Anterior cingulate cortex (tissue), 58 donors: ENCODE measurements at regions not wholly inside any gene's neighbourhood (a gene's known extent, or its start where the extent isn't known, plus 50 kb on each side); places are given as distances from the start of the nearest gene placed in this dataset.
"Not testable (repeated sequence)": the region's sequence is repeated elsewhere in the genome, so short reads cannot be mapped to it uniquely, and the experiment has no call there.

Experiments
- DNase-seq, 58 donors: peaks; one replicate each; lab custom pipeline; 2025; lab: John Stamatoyannopoulos, UW

- DNase-seq, result no peak
These were observed 896.3 kb downstream of the TSN start for GRCh38 chr2:122651780-122652179.

DNA sequence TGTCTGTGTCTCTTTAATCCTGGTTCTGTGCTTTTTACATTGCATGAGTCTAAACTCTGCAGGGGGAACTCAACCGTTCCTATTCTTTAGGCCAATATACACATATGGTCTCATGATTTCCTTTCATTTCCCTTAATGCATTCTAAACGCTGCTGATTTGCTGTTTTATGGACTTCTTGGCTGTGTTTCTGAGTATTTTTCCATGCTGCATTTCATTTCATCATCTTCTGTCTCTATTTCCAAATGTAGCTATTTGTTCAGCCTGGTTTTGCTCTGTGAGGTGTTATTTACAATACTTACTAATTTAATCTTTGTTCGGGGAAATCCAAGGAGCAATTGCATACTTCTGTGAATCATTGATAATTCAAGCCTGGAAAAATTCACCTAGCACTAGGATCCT is 897.2 kb downstream of the TSN start:
- no peak for DNase-seq

- DNase-seq, result no peak
These were observed 901.0 kb downstream of the TSN start for GRCh38 chr2:122656403-122656802.

DNA sequence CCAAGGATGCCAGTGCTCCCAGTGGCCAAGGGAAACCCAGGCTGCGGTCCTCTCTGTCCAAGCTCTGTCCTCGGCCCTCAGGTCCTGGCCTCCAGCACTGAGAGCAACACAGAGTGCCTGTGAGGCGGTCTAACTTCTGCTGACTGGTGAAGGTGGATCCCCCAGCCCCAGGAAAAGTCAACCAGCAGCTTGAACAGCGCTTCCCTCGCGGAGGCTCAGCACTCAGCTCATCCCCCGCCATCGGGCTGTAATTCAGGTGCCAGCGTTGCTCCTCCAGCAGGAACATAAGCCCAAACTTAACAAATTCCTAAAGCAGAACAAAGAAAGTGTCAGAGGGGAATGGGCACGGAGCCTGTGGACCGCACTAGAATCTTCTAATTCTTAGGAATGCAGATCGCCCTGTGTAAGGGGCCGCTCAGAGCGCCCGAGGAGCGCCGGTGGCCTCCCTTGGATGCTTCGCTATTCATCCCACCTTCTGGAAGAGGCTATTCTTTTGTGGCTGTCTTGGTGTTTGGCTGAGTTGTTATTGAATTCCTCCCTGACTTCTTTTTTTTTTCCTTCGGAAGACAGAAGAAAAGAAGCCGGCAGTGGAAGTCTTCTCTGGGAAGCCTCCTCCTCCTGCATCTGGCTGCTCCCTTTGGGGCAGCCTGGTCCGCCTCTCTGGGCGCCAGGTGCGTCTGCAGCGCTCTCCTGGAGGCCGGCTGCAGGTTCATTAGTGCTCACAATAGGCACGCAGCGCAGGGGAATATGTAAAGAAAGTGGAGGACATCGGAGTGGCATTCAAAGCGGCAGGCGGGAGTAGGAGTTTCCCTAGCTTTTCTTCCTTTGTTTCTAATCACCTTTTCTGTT is 905.6 kb downstream of the TSN start:
- peak in 1 of 58 donors; percentile 3 for DNase-seq

DNA sequence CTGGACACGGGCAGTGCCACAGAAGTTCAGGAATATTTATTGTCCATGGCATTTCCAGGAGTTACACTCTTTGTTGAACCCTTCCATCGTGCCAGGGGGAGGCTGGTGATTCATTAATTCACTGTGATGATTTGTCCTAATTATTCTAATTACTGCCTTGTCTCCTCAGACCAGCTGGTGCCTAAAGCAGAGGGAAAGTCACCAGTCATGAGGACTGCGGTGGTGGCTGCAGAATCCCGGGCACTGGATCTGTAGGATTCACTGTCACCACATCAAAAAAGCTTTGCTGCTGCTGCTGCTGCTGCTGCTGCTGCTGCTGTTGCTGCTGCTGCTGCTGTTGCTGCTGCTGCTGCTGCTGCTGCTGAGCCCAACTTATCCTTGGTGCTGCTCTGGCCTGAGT is 908.2 kb downstream of the TSN start:
- DNase-seq, result no peak

GRCh38 chr2:122669627-122670026 is 914.2 kb downstream of the TSN start:
- DNase-seq, result no peak

- DNase-seq, result no peak
These were observed 915.4 kb downstream of the TSN start for GRCh38 chr2:122670897-122671296.

GRCh38 chr2:122680662-122681061 is 925.2 kb downstream of the TSN start:
- DNase-seq, result no peak

DNA sequence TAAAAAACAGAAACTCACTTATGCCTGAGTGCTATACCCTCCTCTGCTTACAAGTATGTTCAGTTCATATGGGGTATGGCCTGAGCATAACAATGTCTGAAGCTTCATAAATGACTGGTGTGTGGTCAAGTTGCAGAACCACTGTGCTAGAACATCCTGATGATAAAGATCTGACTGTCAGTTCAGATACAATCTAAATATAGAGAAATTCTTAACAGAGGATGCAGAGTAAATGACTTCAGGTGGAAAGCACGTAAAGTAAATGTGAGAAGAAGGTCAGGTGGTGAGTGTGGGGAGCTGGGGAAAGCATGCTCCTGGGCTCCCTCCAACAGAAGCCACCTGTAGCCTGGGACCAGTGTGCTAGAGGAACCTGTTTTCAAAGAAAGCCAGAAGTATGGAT is 926.2 kb downstream of the TSN start:
- DNase-seq, result no peak

GRCh38 chr2:122682356-122682755 is 926.9 kb downstream of the TSN start:
- DNase-seq, result no peak

- no peak for DNase-seq
These were observed 927.6 kb downstream of the TSN start for GRCh38 chr2:122683018-122683417.

GRCh38 chr2:122692400-122693083 is 937.1 kb downstream of the TSN start:
- DNase-seq, result no peak

- no peak for DNase-seq
These were observed 942.0 kb downstream of the TSN start for GRCh38 chr2:122697415-122697814.

DNA sequence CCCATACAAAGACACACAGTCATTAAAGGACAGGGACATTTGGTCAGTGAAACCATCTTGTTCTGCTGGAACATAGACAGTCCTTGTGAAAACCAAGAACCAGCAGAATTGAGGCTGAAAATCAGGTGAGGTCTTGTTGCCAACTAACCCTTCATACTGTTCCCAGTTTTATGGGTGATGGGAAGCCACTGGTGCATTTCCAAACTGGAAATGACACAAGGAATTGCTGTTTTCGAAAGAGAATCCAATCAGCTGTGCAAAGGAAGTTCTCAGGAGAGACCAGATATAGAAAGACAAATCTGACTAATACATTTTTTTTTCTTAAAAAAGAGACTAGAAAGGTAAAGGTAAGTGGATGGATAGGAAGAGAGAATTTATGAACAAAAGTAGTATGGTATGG is 948.2 kb downstream of the TSN start:
- DNase-seq, result no peak

DNA sequence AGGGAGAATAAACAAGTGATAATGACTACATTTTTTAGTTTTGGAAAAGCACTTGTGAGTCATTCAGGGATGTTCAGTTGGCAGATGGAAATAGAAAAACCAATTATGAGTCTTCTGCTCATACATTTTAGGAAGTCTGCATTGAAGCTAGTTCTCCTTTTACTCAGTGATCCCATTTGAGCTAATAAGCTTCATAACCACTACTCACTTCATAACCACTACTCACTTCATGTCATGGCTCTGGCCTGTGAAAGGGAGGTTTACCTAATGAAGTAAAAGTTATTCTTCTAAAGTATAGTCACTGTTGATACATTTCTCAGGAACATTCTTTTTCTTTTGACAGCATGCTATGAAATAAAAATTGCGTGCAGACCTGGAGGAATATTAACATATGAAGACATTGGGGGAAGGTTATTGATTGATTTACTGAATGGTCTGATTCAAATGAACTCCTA is 948.7 kb downstream of the TSN start:
- no peak for DNase-seq

GRCh38 chr2:122705746-122706145 is 950.3 kb downstream of the TSN start:
- DNase-seq, result no peak

DNA sequence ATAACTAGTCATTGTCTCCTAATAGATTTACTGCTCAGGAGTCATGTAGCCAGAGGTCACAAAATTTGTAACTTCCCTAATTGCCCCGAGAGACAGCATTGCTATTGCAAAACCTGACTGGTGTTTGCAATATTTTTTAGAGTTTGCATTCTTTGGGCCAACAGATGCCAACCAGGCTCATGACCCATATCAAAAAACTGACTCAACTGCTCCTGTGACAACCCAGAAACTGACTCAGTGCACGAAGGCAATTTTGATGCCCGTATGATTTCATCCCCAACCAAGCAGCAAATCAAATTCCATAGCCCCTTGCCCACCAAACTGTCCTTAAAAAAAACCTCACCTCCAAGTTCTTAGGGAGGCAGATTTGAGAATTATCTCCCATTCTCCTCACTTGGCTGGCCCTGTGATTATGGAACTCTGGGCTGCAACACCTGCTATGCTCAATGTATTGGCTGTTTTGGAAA is 951.3 kb downstream of the TSN start:
- no peak for DNase-seq

DNA sequence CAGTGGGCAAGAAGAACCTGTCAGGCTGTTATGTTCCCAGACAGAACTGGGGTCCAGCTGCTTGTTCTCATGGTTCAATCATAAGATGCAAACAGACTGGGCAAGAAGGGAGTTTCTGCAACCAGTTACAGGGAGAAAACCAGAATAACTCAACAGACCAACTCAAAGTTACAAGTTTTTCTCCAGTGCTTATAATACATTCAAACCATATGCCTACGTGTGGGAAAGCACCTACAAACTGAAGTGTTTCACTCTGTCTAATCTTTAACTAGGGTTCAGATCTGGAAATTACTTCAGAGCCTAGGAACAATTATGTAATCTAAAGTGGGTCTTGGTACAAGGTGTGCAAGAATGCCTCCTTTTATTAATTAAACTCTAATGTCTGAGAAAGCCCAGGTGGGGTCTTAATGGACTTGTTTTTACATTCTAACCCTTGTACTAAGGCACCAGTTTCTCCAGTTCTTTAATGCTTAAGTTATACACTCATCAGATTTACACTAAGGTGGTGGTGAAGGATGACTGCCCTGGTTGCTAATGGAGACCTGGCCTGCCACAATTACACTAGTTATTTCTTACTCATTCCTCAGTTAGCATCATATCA is 951.9 kb downstream of the TSN start:
- no peak for DNase-seq

- no peak for DNase-seq
These were observed 954.6 kb downstream of the TSN start for GRCh38 chr2:122710049-122710448.

- no peak for DNase-seq
These were observed 958.3 kb downstream of the TSN start for GRCh38 chr2:122713800-122714199.

DNA sequence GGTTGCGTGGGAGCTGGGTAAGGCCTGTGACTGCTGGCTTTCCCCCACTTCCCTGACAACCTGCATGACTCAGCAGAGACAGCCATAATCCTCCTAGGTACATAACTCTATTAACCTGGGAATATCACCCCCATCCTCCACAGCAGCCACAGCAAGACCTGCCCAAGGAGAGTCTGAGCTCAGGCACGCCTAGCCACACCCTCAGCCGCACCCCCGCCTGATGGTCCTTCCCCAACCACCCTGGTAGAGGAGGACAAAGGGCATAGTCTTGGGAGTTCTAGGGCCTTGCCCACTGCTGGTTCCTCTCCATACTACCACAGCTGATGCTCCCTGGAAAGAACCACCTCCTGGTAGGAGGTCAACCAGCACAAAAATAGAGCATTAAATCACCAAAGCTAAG is 965.4 kb downstream of the TSN start:
- not testable (repeated sequence) for DNase-seq
